ENCODE measurements at regions not wholly inside any gene's neighbourhood (a gene's known extent, or its start where the extent isn't known, plus 50 kb on each side); places are given as distances from the start of the nearest gene placed in this dataset.

DNA sequence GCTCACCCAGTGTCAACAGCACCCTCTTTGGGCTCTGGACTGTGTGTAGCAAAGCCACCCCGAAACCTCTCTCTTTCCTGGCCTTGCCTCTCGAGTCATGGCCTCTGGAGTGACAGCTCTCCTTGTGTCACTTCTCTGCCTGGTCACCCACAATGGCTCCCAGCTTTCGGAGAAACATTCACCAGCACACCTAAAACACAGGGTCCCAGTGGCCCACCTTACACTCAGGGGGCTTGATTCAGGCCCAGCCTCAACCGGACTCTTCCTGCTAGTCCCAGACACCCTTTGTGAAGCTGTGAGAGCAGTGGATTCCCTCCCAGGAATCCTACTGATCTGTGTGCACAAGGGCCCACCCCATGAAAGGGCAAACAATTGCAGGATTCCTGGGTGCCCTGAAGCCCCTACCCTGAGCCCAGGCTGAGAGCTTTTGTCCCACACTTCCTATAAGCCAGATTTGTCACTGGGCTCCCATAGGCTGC is 137.2 kb upstream of the HAAO start:
- TF ChIP-seq, protein P1, sequence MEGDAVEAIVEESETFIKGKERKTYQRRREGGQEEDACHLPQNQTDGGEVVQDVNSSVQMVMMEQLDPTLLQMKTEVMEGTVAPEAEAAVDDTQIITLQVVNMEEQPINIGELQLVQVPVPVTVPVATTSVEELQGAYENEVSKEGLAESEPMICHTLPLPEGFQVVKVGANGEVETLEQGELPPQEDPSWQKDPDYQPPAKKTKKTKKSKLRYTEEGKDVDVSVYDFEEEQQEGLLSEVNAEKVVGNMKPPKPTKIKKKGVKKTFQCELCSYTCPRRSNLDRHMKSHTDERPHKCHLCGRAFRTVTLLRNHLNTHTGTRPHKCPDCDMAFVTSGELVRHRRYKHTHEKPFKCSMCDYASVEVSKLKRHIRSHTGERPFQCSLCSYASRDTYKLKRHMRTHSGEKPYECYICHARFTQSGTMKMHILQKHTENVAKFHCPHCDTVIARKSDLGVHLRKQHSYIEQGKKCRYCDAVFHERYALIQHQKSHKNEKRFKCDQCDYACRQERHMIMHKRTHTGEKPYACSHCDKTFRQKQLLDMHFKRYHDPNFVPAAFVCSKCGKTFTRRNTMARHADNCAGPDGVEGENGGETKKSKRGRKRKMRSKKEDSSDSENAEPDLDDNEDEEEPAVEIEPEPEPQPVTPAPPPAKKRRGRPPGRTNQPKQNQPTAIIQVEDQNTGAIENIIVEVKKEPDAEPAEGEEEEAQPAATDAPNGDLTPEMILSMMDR (IDR thresholded peaks at IDR 0.05; ENCODE audit: extremely low read depth in 1 of 2, insufficient read depth in 1 of 2, low read depth in 1 of 2, low read length in 2 of 2), result no peak
- TF ChIP-seq MYC (IDR thresholded peaks at IDR 0.05; ENCODE audit: low read depth, low read length), result no peak
- TF ChIP-seq POLR2AphosphoS5 (IDR thresholded peaks at IDR 0.05; ENCODE audit: insufficient read depth, low read depth, low read length), result no peak
- no peak for TF ChIP-seq POLR2A (IDR thresholded peaks at IDR 0.05; ENCODE audit: low read depth, low read length)
- TF ChIP-seq EZH2 (IDR thresholded peaks at IDR 0.05; ENCODE audit: borderline replicate concordance, low read depth, low read length, severe bottlenecking), result no peak
- TF ChIP-seq, protein P2, sequence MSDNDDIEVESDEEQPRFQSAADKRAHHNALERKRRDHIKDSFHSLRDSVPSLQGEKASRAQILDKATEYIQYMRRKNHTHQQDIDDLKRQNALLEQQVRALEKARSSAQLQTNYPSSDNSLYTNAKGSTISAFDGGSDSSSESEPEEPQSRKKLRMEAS (IDR thresholded peaks at IDR 0.05; ENCODE audit: insufficient read depth, insufficient read length), result no peak
- no peak for TF ChIP-seq FOS (IDR thresholded peaks at IDR 0.05; ENCODE audit: borderline replicate concordance, insufficient read depth, low read length)
- TF ChIP-seq JUN (IDR thresholded peaks at IDR 0.05; ENCODE audit: borderline replicate concordance, insufficient read depth, insufficient read length, low read depth), result no peak

Data from endothelial cell of umbilical vein (primary cell).